ENCODE measurements at regions not wholly inside any gene's neighbourhood (a gene's known extent, or its start where the extent isn't known, plus 50 kb on each side); places are given as distances from the start of the nearest gene placed in this dataset.

DNA sequence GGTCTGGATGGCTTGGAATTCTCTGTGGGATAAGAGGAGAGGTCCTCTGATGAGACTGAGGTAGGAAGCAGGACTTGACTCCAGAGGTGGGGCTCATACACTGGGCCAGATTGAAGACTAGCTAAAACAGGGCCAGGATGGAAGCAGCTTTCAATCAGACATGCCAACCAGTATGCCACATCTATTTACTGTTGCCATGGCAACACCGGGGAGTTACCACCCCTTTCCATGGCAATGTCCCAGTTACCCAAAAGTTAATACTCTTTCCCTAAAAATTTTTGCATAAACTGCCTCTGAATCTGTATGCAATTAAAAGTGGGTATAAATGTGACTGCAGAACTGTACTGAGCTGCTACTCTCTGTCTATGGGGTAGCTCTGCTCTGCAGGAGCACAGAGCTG is 247.5 kb upstream of the ZBED5 start:
- DNase-seq: no peak
- Histone ChIP-seq H2AFZ (ENCODE audit: low read depth, low read length) (no peak overlapping the region), H3K27me3 (ENCODE audit: insufficient read depth, low read length, poor library complexity) (peaks cover 17% of the 10 kb centered on the region), H3K79me2 (ENCODE audit: insufficient read depth, low read length) (no peaks in the 10 kb centered on the region), H3K9me3 (ENCODE audit: insufficient read depth, low read length, severe bottlenecking) (no peaks in the 10 kb centered on the region), H3K9ac (ENCODE audit: low read depth, low read length) (no peak overlapping the region), H3K36me3 (ENCODE audit: insufficient read depth, low read length) (no peaks in the 10 kb centered on the region), H3K27ac (ENCODE audit: low read length) (no peak overlapping the region), H4K20me1 (ENCODE audit: insufficient read depth, low read length) (no peaks in the 10 kb centered on the region; the same call in 1 of the 2 replicates), H3K4me2 (ENCODE audit: insufficient read depth, low read length) (no peak overlapping the region), H3K4me3 (ENCODE audit: low read depth in 1 of 2, low read length in 2 of 2) (no peak overlapping the region), H3K4me1 (ENCODE audit: insufficient read depth, low read length) (no peaks in the 10 kb centered on the region)
- no peak for ATAC-seq (ENCODE audit: insufficient read depth, low read depth)
- TF ChIP-seq, protein P1, sequence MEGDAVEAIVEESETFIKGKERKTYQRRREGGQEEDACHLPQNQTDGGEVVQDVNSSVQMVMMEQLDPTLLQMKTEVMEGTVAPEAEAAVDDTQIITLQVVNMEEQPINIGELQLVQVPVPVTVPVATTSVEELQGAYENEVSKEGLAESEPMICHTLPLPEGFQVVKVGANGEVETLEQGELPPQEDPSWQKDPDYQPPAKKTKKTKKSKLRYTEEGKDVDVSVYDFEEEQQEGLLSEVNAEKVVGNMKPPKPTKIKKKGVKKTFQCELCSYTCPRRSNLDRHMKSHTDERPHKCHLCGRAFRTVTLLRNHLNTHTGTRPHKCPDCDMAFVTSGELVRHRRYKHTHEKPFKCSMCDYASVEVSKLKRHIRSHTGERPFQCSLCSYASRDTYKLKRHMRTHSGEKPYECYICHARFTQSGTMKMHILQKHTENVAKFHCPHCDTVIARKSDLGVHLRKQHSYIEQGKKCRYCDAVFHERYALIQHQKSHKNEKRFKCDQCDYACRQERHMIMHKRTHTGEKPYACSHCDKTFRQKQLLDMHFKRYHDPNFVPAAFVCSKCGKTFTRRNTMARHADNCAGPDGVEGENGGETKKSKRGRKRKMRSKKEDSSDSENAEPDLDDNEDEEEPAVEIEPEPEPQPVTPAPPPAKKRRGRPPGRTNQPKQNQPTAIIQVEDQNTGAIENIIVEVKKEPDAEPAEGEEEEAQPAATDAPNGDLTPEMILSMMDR (IDR thresholded peaks at IDR 0.05; ENCODE audit: borderline replicate concordance, extremely low read depth, low read length, poor library complexity, severe bottlenecking): no peak
- no peak for TF ChIP-seq EZH2 (IDR thresholded peaks at IDR 0.05; ENCODE audit: borderline replicate concordance, low read depth, low read length, severe bottlenecking)

DNA sequence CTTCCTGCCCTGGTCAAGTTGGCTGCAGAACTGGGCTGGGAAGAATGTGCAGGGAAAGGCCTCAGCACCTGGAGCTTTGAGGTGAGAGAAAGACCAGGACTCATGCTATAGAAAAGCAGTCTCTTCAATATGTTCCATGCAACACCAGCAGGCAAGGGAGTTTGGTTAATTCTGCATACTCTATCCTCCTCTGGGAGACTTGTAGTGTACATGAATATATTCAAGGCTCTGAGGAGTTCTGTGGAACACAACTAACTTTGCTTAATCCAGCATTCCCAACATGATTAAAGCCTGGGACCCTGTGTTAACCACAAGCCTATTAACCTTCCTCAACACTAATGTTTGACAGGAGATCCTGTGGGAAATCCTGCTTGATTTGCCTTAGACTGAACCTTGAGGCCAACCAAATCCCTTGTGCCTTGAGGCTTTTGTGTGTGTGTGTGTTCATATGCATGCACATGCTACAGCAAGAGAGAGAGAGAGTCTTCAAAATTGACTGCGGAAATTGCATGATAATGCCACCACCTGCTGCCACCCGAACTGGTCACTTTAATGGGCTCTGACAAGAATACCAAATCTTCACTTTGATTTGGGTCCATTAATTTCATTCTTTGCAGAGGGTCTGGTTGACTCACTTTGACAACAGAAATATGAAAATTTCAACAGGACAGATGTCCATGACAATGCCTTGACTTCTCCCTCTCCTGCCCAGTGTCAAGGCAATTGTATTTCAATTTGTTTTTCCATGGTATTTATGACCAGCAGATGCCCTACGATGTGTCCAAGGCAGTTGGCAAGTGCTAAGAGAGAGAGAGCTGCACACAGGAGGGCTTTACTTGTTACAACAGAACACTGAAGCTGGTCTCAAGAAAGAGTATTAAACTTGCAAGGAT is 238.2 kb upstream of the ZBED5 start:
- Histone ChIP-seq H4K20me1 (ENCODE audit: insufficient read depth, low read length) (no peaks in the 10 kb centered on the region), H3K4me2 (ENCODE audit: insufficient read depth, low read length) (no peak overlapping the region), H2AFZ (ENCODE audit: low read depth, low read length) (no peak overlapping the region), H3K4me1 (ENCODE audit: insufficient read depth, low read length) (no peaks in the 10 kb centered on the region), H3K4me3 (ENCODE audit: low read depth in 1 of 2, low read length in 2 of 2) (no peak overlapping the region), H3K9ac (ENCODE audit: low read depth, low read length) (no peak overlapping the region), H3K27me3 (ENCODE audit: insufficient read depth, low read length, poor library complexity) (peaks cover 17% of the 10 kb centered on the region), H3K79me2 (ENCODE audit: insufficient read depth, low read length) (no peaks in the 10 kb centered on the region), H3K9me3 (ENCODE audit: insufficient read depth, low read length, severe bottlenecking) (peaks cover 2% of the 10 kb centered on the region), H3K36me3 (ENCODE audit: insufficient read depth, low read length) (no peaks in the 10 kb centered on the region), H3K27ac (ENCODE audit: low read length) (no peak overlapping the region)
- no peak for TF ChIP-seq EZH2 (IDR thresholded peaks at IDR 0.05; ENCODE audit: borderline replicate concordance, low read depth, low read length, severe bottlenecking)
- TF ChIP-seq, protein P1 (IDR thresholded peaks at IDR 0.05; ENCODE audit: borderline replicate concordance, extremely low read depth, low read length, poor library complexity, severe bottlenecking): no peak
- no peak for ATAC-seq (ENCODE audit: insufficient read depth, low read depth)
- no peak for DNase-seq

DNA sequence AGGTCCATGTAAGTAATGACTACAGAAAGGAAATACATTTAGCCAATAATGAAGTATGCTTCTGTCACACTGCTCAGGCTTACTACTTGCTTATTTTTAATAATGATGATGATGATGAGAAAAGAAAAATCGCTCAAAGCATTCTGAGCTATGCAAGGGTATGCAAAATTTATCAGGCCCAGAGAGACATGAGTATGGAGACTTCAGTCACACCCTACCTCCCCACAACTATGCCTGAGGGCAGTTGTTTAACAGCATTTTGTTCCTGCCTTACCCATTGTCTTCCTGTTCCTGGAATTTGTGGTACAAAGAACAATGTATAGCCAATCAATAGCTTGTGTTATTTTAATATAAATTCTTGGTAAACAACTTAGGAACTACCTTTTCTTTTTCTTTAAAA is 232.6 kb upstream of the ZBED5 start:
- Histone ChIP-seq H3K36me3 (ENCODE audit: insufficient read depth, low read length) (no peaks in the 10 kb centered on the region), H3K27ac (ENCODE audit: low read length) (no peak overlapping the region), H3K4me2 (ENCODE audit: insufficient read depth, low read length) (no peak overlapping the region), H3K4me1 (ENCODE audit: insufficient read depth, low read length) (no peaks in the 10 kb centered on the region), H3K9me3 (ENCODE audit: insufficient read depth, low read length, severe bottlenecking) (peaks cover 6% of the 10 kb centered on the region), H4K20me1 (ENCODE audit: insufficient read depth, low read length) (no peaks in the 10 kb centered on the region), H3K9ac (ENCODE audit: low read depth, low read length) (no peak overlapping the region), H3K79me2 (ENCODE audit: insufficient read depth, low read length) (no peaks in the 10 kb centered on the region), H3K27me3 (ENCODE audit: insufficient read depth, low read length, poor library complexity) (peaks cover 3% of the 10 kb centered on the region), H3K4me3 (ENCODE audit: low read depth in 1 of 2, low read length in 2 of 2) (no peak overlapping the region), H2AFZ (ENCODE audit: low read depth, low read length) (no peak overlapping the region)
- TF ChIP-seq, protein P1 (IDR thresholded peaks at IDR 0.05; ENCODE audit: borderline replicate concordance, extremely low read depth, low read length, poor library complexity, severe bottlenecking): no peak
- no peak for TF ChIP-seq EZH2 (IDR thresholded peaks at IDR 0.05; ENCODE audit: borderline replicate concordance, low read depth, low read length, severe bottlenecking)
- DNase-seq (no peak), ATAC-seq (ENCODE audit: insufficient read depth, low read depth) (no peak)

All from DND-41 (cell line).